Calu3 (cell line): ENCODE measurements at regions not wholly inside any gene's neighbourhood (a gene's known extent, or its start where the extent isn't known, plus 50 kb on each side); places are given as distances from the start of the nearest gene placed in this dataset.

Source experiments
- BruUV-seq: library from RNA; stranded (reverse); fragments of 400-500 nt; replicated peaks from 2 replicates; lab custom pipeline; 2021; lab: Mats Ljungman, UMichigan
- CTCF ChIA-PET: fragments of 300-600 bp; sonication (Branson Sonifier 250); formaldehyde crosslinking; loops from one replicate; lab custom pipeline; 2022; ENCODE audit warnings: antibody characterized with exemption; lab: Charles Lee
- DNase-seq: peaks from one replicate; pipeline ENCODE4 v3.0.0; 2022
- H3K27ac Mint-ChIP-seq: one replicate; pipeline ENCODE4 v1.8.0; 2022; ENCODE audit warnings: mixed read lengths; ENCODE audit not compliant: unreplicated experiment
- H3K27me3 Mint-ChIP-seq: one replicate; pipeline ENCODE4 v1.8.0; 2022; ENCODE audit warnings: mixed read lengths; ENCODE audit not compliant: unreplicated experiment
- H3K36me3 Mint-ChIP-seq: one replicate; pipeline ENCODE4 v1.8.0; 2022; ENCODE audit warnings: mild to moderate bottlenecking, moderate library complexity, mixed read lengths; ENCODE audit not compliant: insufficient read depth, unreplicated experiment
- H3K4me1 Mint-ChIP-seq: one replicate; pipeline ENCODE4 v1.8.0; 2022; ENCODE audit warnings: mild to moderate bottlenecking, low read depth, mixed read lengths; ENCODE audit not compliant: unreplicated experiment
- H3K4me3 Mint-ChIP-seq: one replicate; pipeline ENCODE4 v1.8.0; 2022; ENCODE audit warnings: mild to moderate bottlenecking, low read depth, moderate library complexity, mixed read lengths; ENCODE audit not compliant: unreplicated experiment
- H3K9me3 Mint-ChIP-seq: one replicate; pipeline ENCODE4 v1.8.0; 2022; ENCODE audit warnings: low read depth, mixed read lengths; ENCODE audit not compliant: unreplicated experiment
- CTCF ChIP-seq: fragments of 200-600 bp; IDR thresholded peaks from one replicate; pipeline ENCODE4 v1.8.0; 2022; ENCODE audit warnings: antibody characterized with exemption; ENCODE audit not compliant: unreplicated experiment
- intact Hi-C: fragments of 100-400 bp; cut with micrococcal nuclease; formaldehyde crosslinking; loops from one replicate; pipeline ENCODE4 v1.10.0; 2022; ENCODE audit not compliant: unreplicated experiment

- peaks cover 4% of the 10 kb centered on the region for H3K36me3 Mint-ChIP-seq
- no peak overlapping the region for H3K4me3 Mint-ChIP-seq
- no peak for TF ChIP-seq CTCF
- intact Hi-C loops, result no loop called here
- BruUV-seq, result no TSS peak
- peaks cover 26% of the 10 kb centered on the region for H3K4me1 Mint-ChIP-seq
- DNase-seq, result no peak
- no peak overlapping the region for H3K27ac Mint-ChIP-seq
- CTCF ChIA-PET, result interaction anchor here (2.3 kb wide), 1 partner anchor 49 kb away, joined by 8 read pairs; no protein-coding TSS in a partner anchor
- no peaks in the 10 kb centered on the region for H3K27me3 Mint-ChIP-seq
- peaks cover 3% of the 10 kb centered on the region for H3K9me3 Mint-ChIP-seq
Measured at GRCh38 chr3:14252321-14253021, 73.9 kb downstream of the LSM3 start.

GRCh38 chr3:14253022-14253706, 74.5 kb downstream of the LSM3 start:
- H3K9me3 Mint-ChIP-seq, result peaks cover 3% of the 10 kb centered on the region
- BruUV-seq, result no TSS peak
- H3K4me1 Mint-ChIP-seq, result peaks cover 26% of the 10 kb centered on the region
- peaks cover 4% of the 10 kb centered on the region for H3K36me3 Mint-ChIP-seq
- intact Hi-C loops, result no loop called here
- no peak overlapping the region for H3K27ac Mint-ChIP-seq
- no peaks in the 10 kb centered on the region for H3K27me3 Mint-ChIP-seq
- no peak for TF ChIP-seq CTCF
- CTCF ChIA-PET, result interaction anchor here (2.3 kb wide), 1 partner anchor 50 kb away, joined by 8 read pairs; no protein-coding TSS in a partner anchor
- no peak overlapping the region for H3K4me3 Mint-ChIP-seq
- DNase-seq, result no peak

DNA sequence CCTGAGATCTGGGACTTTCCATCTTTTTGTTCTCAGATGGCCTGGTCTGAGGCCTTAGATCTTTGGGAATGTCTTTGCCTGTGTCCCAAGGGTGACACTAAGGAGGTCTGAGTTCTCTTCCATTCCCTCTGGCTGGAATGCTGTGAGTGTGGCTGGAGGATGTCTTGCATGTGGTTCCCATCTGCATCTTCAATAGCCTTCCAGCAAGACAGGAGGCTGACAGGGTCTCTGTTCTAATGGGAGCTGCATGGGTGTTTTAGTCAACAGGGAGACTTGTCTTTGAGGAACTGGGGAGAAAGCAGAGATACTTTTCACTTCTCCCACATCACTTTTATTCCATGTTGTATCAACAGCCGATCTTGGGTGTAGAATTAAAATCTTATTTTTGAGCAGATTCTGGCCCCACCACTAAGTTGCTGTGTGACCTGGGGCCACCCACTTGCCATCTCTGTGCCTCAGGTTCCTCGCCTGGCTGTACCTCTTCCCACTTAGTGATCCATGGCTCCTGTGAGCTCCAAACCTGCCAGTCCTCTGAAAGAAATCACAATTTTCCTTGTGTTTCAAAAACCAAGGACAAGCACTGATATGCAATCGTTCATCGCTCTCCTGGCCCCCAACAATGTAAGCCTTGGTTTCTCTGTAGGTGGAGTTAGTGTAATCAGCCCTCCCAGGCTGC, 75.2 kb downstream of the LSM3 start:
- TF ChIP-seq CTCF, result no peak
- DNase-seq, result no peak
- BruUV-seq, result no TSS peak
- H3K27me3 Mint-ChIP-seq, result no peaks in the 10 kb centered on the region
- peaks cover 4% of the 10 kb centered on the region for H3K36me3 Mint-ChIP-seq
- CTCF ChIA-PET, result no interaction called here
- intact Hi-C loops, result no loop called here
- peaks cover 3% of the 10 kb centered on the region for H3K9me3 Mint-ChIP-seq
- H3K4me1 Mint-ChIP-seq, result peaks cover 26% of the 10 kb centered on the region
- H3K27ac Mint-ChIP-seq, result no peak overlapping the region
- H3K4me3 Mint-ChIP-seq, result no peak overlapping the region

- intact Hi-C loops, result no loop called here
- BruUV-seq, result no TSS peak
- H3K27me3 Mint-ChIP-seq, result no peaks in the 10 kb centered on the region
- CTCF ChIA-PET, result no interaction called here
- peaks cover 3% of the 10 kb centered on the region for H3K9me3 Mint-ChIP-seq
- no peak overlapping the region for H3K27ac Mint-ChIP-seq
- H3K4me1 Mint-ChIP-seq, result peaks cover 26% of the 10 kb centered on the region
- H3K36me3 Mint-ChIP-seq, result peaks cover 4% of the 10 kb centered on the region
- no peak for DNase-seq
- H3K4me3 Mint-ChIP-seq, result no peak overlapping the region
- TF ChIP-seq CTCF, result no peak
Measured at GRCh38 chr3:14254812-14255702, 76.4 kb downstream of the LSM3 start.
